Stimulated activated naive CD4-positive, alpha-beta T cell treated with Interleukin-2 at 50 U/mL for 16 hours (primary cell): ENCODE measurements at regions not wholly inside any gene's neighbourhood (a gene's known extent, or its start where the extent isn't known, plus 50 kb on each side); places are given as distances from the start of the nearest gene placed in this dataset.

Experiments used
- DNase-seq: peaks from one replicate; lab custom pipeline; 2025; lab: John Stamatoyannopoulos, UW

DNA sequence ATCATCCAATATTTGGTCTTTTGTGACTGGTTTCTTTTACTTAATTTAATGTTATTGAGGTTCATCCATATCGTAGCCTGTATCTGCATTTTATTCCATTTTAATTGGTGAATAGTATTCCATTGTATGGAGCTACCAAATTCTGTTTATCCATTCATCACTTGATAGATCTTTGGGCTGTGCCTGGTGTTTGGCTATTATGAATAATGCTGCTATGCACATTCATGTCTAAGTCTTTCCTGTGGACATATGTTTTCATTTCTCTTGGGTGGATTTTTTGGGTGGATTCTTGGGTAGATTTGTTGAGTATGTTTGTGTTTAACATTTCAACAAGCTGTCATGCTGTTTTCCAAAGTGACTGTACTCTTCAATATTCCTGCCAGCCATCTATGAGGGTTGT lies 52.5 kb upstream of the NEDD4L start:
- DNase-seq = no peak

DNA sequence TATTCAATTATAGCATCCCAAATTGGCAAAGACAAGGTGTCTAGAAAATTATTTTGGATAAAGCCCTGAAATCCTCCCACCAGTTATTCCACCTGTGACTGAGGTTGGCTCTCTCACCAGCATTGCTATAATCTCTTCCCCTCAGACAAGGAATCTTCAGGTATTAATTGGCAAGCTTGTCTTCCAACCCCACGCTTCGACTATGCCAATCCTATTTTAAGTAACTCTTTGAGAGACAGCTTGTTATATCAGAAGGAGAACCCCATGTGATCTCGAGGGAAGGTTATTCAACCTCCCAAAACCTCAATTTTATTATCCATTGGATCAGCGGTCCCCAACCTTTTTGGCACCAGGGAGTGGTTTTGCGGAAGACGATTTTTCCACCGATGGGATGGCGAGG lies 54.5 kb upstream of the NEDD4L start:
- DNase-seq = no peak

DNA sequence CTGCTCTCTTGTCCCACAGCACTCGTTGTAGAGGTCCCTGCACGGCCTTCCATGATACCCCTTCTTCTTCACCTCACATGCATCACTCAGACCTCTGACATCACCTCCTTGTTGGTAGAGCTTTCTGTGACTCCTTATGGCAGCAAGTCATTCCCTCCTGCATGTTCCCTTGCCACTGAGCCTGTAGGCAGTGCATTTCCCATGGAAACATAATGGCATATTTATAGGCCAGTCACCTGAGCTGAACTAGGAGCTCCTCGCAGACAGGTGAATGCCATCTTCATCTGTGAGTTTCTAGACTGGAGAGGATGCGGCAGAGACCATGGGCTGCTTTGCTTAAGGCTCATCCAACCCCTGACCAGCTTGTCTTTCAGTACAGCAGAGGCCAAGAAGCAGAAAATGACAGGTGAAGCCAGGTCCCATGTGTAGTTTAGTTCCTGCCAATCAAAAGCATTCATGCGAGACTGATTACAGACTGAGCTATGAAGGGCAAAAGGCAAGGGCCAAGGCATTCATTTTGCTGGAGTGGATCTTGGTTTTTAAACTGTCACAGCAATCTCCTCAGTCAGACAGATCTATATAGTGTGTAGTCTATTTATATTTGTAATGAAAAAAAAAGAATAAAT lies 59.4 kb upstream of the NEDD4L start:
- no peak for DNase-seq

DNA sequence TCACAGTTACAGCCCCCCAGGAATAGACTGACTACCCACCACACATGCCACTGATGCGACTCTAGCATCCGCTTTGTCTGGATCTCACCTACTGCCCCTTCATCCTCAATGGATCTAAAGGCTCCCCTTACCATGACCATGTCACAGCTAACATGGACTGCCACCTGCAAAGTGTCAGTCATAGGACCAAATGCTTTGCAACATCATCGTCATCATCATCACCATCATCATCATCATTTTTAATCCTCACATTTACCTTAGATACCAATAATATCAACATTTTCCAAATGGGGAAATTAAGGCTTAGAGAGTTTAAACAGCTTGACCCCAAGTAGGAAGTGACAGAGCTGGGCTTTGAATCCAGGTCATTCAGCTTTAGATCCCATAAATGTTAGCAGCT lies 60.1 kb upstream of the NEDD4L start:
- DNase-seq = no peak

DNA sequence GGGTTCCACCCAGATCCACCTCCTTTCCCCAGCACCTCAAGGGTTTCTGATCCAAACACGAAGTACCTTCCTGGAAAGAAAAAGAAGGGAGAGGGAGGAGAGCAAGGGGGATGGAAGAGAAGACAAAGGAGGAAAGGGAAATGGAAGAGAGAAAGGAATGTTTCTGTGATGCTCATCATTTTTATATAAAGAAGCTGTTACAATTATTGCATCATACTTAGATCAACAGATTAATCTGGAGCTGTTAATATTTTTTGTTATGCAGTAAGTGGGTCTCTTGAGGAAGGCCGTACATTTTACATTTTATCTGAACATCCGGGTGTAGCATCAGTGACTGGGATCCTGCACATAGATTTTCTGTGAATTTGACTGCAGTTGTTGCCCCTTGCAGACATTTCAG lies 60.6 kb upstream of the NEDD4L start:
- DNase-seq = no peak

DNA sequence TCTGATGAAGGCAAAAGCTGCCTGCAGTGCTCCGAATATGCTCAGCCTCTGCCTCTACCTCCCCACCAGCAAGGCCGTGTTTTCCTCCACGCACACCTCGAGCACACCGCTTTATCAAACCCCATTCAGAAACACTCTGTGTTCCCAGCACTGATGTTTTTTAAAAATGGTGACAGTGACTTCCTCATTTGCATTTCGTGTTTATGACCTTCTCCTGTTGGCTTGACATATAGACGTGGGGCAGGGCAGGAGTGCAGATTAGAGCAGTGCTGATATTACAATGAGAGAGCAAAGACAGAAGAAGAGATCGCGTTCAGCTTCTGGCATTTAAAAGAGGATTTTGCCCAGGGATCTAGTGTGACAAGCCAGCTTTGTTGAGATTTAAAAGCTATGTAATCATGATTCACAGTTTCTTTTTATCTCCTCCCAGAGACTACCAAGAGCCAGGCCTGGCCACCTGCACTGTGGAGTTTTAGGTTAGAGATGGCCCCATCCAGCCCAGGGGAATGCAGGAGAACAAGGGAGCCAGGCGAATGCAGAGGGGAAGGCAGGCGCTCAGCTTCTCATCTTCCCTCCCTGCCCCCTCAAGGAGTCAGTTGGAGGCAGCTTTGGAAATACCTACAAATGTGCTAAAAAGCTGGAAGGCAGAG lies 61.5 kb upstream of the NEDD4L start:
- DNase-seq = no peak

DNA sequence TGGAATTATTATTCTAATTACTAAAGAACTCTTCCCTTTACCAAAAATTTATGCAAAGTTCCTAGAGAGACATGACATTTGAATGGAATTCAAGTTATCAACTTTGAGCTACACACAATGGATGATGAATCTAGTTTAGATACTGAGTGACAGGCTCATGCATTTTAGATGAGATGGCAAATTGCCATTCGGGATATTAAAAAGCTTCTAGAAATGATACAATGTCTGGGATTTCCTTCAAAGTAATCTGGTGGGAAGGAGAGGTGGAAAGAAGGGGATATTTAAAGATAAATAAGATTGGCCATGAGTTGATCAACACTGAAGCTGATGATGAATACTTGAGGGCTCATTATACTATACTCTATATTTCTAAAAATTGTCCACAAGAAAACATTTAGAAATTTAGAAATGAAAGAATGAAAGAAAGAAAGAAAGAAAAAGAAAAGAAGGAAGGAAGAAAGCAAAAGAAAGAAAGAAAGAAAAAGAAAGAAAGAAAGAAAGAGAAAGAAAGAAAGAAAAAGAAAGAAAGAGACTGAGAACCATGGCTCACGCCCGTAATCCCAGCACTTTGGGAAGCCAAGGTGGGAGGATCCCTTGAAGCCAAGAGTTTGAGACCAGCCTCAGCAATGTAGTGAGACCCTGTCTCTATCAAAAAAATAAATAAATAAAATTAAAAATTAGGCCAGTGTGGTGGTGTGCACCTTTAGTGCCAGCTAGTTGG lies 62.6 kb upstream of the NEDD4L start:
- no peak for DNase-seq

DNA sequence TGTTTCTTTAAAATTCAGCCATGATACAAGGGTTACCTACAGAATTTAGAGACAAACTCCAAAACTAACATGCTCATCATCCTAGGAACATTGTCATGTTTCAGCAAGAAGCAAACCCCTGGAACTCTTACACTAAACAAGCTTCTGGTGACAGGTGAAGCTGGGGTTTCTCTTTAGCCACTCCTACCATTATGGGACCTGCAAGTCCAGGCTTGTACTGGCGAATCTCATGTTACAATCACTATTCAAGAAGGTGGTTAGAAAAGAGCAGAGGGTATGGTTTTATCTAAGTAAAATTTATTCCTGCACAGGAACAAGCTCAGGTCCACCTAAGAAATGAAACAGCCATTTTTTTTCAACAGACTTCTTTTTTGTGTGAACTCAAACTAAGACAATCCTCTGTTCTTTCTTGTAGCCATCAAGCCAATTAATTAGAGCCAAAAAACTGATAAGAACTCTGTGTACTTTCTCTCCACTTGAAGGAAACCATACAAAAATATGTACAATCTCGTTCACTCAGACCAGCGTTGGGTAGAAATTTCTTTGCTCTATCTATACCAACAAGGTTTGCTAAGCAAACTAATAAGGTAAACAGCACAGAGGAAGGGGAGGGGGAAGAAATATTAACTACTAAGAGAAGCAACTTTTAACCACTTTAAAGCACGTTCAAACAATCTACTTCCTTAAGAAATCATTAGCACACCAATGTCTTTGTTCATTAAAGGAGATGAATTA lies 63.3 kb upstream of the NEDD4L start:
- no peak for DNase-seq

DNA sequence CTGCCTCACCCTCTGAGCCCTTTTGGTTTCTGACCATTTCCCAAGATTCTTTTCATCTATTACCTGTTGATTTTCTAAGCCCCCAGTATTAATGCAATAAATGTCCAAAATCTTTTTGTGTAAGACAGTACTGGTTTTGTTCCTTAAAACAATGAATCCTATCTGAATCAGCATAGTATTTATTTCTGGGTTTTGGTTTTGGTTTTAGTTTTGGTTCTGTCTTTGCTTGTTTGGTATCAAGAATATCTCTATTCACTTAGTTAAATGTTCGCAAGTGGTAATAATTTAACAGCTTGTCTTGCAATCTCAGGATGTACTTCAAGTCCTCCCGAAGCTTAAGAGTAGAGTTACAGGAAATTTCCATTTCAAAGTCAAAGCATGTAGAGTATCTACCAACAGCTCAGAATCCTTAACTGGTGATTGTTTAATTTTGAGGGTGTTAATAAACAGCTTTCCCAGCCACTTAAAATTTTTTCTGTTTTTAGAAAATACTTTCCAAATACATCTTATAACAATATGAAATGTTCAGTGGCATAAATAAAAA lies 67.7 kb upstream of the NEDD4L start:
- DNase-seq = no peak

DNA sequence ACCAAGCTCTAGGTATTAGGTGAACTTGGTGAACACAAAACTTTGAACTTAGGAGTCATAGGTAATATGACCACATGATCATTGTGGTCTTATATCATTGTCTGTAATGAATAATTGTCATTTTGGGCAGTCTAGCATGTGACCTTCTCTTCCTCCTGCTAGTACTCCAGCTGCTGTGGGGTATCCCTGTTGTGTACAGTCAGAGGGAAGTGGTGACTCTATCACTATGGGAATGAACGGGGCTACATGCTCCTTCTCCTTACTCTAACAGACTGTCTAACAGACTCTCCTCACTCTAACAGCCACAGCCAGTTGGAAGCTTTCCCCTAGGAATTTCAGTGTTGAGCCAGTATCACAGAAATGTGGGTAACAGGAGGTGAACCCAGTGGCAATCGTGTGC lies 68.2 kb upstream of the NEDD4L start:
- no peak for DNase-seq

DNA sequence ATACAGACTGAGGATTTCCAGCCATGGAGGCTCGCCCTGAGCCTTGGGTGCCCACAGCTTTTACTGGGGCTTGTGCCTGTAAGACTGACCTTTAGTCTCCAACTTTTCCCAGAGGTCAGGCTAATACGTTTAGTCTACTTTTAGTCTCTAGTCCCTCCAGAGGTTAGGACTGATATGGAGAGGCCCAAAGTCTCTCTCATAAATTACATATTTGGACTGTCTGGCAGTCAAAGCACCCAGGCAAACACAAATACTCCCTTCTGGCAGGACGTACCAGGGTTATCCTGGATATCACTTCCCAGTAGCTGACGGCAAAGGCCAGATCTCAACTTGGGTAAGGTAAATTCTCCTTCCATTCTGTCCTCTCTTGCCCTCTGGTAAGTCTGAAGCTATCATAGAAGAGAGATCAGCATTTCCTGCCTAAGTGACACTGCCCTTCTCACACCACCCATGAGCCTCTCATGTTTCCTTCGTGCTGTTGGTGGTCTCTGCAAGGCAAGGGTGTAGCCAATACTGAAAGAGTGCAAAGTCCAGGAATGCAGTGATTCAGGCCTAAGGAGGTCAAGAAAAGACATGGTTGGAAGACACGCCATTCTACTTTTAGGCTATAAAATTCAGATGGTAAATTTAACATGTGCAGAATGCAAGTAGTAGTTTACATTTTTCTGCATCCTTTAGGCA lies 69.3 kb upstream of the NEDD4L start:
- no peak for DNase-seq

DNA sequence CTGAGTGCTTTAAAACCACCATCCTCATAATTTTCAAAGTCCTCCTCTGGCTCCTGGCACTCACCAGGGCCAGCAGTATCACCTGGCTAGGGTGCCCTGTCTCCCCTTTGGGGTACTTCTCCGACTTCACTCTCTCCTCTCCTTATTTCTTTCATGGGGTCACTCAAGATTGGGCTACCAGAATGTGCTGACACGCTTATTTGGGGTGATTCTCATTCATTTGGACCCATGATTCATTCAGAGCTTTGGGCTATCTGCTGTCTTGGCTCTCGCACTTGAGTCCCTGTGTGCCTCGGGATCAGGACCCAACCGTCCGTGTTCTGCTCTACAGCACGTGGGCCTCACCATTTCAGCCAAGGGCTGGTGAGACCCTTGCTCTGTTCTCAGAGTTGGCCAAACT lies 70.1 kb upstream of the NEDD4L start:
- no peak for DNase-seq

DNA sequence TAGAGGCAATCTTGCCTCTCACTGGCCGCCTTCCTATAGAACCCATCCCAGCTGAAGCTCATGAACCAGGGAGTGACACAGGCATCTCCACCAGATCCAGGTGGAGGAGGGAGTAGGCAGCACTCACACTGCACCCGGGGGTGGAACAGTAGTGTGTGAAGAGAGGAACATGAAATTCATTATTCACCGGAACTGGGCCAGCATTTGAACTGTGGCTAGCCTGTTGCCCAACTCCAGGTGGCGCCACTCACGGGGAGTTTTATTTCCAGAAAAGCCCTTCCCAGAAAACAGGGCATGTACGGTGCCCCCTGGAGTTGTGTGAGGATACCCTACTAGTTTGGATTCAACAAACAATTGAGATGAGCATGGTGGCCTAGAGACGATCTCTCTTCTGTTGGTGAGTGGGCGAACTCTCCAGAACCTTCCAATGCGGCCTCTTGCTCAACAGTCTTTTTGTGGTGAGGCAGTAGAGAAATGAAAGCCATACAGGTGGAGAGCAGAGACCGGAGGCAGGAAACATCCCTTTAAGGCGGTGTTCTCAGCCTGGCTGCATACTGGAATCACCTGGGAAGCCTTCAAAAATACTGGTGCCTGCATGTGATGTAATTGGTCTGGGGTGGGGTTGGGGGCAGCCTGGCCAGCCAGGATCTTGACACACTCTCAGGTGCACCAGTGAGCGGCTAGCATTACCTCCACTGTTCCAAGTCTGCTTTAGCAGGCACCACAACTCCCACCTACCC lies 73.5 kb upstream of the NEDD4L start:
- no peak for DNase-seq

DNA sequence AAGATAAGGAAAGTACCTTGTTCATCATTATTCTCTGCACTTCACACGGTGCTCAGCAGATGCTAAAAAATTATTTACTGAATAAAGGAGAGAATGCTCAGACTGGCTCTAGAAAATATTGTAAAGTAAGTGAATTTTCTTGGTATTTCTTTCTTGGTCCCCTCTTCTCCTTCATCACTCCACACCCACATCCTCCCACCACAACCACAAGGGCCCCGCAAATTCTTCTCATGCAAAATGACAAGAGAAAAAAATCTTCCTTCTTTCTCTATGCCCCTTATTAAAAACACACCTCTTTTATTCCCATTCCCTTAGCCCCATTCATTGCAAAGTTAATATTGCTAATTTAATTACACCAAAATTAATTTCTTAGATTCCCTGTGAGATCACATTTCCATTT lies 74.2 kb upstream of the NEDD4L start:
- DNase-seq = no peak

DNA sequence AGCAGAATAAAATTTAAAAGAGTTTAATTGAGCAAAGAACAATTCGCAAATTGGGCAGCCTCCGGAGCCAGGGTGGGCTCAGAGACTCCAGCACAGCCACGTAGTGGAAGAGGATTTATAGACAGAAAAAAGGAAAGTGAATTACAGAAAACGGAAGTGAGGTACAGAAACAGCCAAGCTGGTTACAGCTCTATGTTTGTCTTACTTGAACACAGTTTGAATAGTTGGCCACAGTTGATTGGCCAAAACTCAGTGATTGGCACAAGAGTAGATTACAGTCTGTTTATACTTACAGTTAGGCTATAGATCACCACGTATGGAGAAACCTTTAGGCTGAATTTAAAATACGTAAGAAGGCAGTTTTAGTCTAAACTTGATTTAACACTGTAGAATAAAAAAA lies 78.8 kb upstream of the NEDD4L start:
- DNase-seq = no peak

DNA sequence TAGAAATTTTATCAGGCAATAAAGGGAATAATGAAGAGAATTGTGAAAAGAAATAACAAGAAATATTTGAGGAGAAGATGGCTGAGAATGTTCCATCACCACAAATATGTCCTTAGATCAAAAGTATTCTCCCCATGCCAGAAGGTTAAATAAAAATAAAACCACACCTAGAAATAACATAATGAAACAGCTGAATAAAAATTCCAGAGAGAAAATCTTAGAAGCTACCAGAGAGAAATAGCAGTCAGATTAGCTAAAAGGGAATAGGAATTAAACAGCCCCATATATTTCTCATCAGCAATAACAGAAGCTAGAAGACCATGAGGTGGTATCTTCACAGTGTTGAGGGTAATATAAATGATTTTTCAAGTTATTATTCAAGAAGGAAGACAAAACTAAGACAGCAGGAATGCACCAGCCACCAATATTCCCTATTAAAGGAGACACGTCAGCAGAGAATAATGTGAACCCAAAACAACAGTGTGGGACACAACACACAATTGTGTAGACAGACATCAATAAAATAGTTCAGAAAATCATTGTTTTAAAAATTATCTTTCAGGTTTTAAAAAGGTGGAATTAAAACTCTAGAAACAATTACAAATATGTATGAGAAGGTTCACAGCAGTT lies 82.0 kb upstream of the NEDD4L start:
- no peak for DNase-seq

DNA sequence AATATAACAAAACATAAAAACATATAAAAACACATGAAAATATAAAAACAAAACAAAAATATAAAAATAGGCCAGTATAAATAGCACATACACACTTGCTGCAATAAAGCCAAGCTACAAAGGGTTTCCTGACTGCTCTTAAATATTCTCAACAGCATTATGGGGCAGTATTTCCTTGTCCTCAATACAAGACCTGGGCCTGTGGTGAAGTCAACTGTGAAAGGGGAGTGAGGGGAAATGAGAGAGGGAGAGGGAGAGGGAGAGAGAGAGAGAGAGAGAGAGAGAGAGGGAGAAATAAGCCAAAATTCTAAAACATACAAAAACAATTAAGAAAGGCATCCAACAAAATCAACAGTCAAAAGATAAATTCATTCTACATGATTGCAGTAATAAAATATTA lies 82.6 kb upstream of the NEDD4L start:
- DNase-seq = no peak

DNA sequence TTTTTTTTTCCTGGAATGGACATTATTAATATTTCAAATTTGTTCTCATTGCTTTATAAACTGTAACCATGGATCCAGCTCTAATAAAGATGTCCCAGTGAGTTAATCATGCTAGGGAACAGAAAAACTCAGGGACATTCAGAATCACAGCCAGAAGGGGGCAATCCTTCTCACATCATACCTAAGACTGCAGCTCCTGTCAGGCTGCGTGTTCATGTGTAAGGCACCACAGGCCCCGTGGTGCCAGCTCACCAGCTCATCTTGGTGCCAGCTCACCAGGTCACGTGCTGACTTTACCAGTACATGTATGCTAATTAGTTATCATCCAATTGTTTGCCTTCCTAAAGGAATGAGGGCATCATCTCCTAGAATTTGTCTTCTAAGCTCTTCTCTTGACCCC lies 84.7 kb upstream of the NEDD4L start:
- no peak for DNase-seq

DNA sequence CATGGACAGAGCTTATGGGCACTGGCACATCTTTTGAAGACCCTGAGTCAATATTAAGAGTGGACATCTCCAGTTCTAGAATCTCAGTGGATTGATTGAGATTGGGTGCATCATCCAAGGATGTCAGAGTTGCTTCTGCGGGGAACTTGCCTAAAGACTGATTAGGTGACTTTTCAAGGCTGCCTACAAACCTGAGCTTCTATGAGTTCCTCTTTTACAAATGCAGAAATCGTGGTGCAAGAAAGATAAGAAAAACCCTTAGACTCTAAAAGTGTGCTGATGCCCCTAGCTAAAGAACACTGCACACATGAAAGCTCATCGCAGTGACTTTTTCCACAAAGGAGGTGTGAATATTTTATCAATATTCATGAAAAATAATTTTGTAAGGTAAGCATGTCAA lies 86.8 kb upstream of the NEDD4L start:
- DNase-seq = no peak

DNA sequence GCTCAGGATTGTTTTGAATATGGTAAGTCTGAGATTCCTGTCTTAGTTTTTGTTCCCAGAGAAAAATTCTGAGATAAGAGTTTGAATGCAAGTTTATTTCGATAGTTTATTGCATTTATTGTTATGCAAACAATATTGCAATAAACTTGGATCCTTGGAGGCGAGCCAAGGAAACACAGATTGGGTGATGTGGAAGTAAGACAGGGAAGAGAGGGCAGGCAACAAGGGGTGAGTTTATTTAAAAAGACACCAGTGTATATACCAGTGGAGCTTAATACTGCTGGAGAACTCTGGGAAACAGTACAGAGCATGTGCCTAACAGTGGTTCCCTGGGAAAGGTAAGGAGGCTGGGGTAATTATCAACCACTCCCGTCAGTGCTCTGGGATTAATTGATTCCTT lies 87.5 kb upstream of the NEDD4L start:
- no peak for DNase-seq

DNA sequence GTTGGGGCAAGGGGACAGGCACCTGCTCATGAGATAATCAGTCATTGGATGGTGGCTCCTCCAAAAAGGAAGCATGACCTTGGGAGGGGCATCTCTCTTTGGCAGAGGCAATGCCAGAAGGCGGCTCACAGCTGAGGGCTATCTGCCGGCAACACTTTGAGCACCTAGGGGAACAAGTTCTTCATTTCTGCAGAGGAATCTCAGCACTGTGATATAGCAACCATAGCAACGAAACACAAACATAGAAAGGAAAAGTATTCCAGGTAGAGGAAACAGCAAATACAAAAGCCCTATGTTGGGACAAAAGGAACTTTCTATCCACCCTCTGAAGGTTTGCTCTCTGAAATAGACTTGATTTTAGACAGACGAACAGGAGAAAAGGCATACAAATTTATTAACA lies 89.1 kb upstream of the NEDD4L start:
- no peak for DNase-seq
